HepG2 (cell line): ENCODE measurements at regions not wholly inside any gene's neighbourhood (a gene's known extent, or its start where the extent isn't known, plus 50 kb on each side); places are given as distances from the start of the nearest gene placed in this dataset.

ENCODE experiments used
- KLF6 ChIP-seq: IDR thresholded peaks from 2 replicates; pipeline ENCODE4 v1.8.0; 2016; ENCODE audit warnings: missing biosample characterization, missing genetic modification reagents
- NFIC ChIP-seq: IDR thresholded peaks from 2 replicates; pipeline ENCODE4 v1.6.1; 2012; ENCODE audit warnings: mild to moderate bottlenecking, low read length, inconsistent platforms
- PBX2 ChIP-seq: IDR thresholded peaks from 2 replicates; pipeline ENCODE4 v1.6.1; 2016; ENCODE audit warnings: control low read depth
- STAG1 ChIP-seq: sonication (generic); formaldehyde crosslinking; IDR thresholded peaks from 2 replicates; pipeline ENCODE4 v1.4.0; 2020; ENCODE audit warnings: missing genetic modification reagents
- ZNF180 ChIP-seq: sonication (generic); formaldehyde crosslinking; IDR thresholded peaks from 2 replicates; pipeline ENCODE4 v1.4.0; 2020; ENCODE audit warnings: low read depth, missing genetic modification reagents, borderline replicate concordance
- ZNF83 ChIP-seq: sonication (generic); formaldehyde crosslinking; IDR thresholded peaks from 2 replicates; pipeline ENCODE4 v1.4.0; 2020; ENCODE audit warnings: missing genetic modification reagents, mild to moderate bottlenecking, borderline replicate concordance
- TF ChIP-seq, protein P1 (sequence below): IDR thresholded peaks from 2 replicates; pipeline ENCODE4 v1.6.1; 2016; ENCODE audit warnings: low read depth, missing genetic modification reagents, missing compliant biosample characterization
- TF ChIP-seq, protein P2 (sequence below): sonication (generic); formaldehyde crosslinking; IDR thresholded peaks from 2 replicates; pipeline ENCODE4 v1.8.0; 2022; ENCODE audit warnings: missing genetic modification reagents, mild to moderate bottlenecking, borderline replicate concordance

DNA sequence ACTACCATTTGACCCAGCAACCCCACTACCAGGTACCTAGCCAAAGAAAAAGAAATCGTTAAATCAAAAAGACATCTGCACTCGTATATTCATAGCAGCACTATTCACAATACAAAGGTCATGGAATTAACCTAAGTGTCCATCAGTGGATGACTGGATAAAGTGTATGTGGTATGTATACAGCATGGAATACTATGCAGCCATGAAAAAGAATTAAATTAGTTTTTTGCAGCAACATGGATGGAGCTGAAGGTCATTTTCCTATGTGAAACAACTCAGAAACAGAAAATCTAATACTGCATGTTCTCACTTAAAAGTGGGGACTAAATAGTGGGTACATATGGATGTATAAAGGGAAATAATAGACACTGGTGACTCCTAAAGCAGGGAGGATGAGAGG is 175.2 kb downstream of the ZIC4 start (continued):
- TF ChIP-seq, protein P1, sequence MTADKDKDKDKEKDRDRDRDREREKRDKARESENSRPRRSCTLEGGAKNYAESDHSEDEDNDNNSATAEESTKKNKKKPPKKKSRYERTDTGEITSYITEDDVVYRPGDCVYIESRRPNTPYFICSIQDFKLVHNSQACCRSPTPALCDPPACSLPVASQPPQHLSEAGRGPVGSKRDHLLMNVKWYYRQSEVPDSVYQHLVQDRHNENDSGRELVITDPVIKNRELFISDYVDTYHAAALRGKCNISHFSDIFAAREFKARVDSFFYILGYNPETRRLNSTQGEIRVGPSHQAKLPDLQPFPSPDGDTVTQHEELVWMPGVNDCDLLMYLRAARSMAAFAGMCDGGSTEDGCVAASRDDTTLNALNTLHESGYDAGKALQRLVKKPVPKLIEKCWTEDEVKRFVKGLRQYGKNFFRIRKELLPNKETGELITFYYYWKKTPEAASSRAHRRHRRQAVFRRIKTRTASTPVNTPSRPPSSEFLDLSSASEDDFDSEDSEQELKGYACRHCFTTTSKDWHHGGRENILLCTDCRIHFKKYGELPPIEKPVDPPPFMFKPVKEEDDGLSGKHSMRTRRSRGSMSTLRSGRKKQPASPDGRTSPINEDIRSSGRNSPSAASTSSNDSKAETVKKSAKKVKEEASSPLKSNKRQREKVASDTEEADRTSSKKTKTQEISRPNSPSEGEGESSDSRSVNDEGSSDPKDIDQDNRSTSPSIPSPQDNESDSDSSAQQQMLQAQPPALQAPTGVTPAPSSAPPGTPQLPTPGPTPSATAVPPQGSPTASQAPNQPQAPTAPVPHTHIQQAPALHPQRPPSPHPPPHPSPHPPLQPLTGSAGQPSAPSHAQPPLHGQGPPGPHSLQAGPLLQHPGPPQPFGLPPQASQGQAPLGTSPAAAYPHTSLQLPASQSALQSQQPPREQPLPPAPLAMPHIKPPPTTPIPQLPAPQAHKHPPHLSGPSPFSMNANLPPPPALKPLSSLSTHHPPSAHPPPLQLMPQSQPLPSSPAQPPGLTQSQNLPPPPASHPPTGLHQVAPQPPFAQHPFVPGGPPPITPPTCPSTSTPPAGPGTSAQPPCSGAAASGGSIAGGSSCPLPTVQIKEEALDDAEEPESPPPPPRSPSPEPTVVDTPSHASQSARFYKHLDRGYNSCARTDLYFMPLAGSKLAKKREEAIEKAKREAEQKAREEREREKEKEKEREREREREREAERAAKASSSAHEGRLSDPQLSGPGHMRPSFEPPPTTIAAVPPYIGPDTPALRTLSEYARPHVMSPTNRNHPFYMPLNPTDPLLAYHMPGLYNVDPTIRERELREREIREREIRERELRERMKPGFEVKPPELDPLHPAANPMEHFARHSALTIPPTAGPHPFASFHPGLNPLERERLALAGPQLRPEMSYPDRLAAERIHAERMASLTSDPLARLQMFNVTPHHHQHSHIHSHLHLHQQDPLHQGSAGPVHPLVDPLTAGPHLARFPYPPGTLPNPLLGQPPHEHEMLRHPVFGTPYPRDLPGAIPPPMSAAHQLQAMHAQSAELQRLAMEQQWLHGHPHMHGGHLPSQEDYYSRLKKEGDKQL (CRISPR knock-in tag): no peak
- TF ChIP-seq STAG1 (CRISPR knock-in tag) (no peak), NFIC (no peak), KLF6 (no peak), ZNF83 (no peak), PBX2 (CRISPR knock-in tag) (no peak), ZNF180 (no peak)
- TF ChIP-seq, protein P2, sequence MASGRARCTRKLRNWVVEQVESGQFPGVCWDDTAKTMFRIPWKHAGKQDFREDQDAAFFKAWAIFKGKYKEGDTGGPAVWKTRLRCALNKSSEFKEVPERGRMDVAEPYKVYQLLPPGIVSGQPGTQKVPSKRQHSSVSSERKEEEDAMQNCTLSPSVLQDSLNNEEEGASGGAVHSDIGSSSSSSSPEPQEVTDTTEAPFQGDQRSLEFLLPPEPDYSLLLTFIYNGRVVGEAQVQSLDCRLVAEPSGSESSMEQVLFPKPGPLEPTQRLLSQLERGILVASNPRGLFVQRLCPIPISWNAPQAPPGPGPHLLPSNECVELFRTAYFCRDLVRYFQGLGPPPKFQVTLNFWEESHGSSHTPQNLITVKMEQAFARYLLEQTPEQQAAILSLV: no peak
- TF ChIP-seq, all 625 proteins: peak for 0
